ENCODE measurements at regions not wholly inside any gene's neighbourhood (a gene's known extent, or its start where the extent isn't known, plus 50 kb on each side); places are given as distances from the start of the nearest gene placed in this dataset.

DNA sequence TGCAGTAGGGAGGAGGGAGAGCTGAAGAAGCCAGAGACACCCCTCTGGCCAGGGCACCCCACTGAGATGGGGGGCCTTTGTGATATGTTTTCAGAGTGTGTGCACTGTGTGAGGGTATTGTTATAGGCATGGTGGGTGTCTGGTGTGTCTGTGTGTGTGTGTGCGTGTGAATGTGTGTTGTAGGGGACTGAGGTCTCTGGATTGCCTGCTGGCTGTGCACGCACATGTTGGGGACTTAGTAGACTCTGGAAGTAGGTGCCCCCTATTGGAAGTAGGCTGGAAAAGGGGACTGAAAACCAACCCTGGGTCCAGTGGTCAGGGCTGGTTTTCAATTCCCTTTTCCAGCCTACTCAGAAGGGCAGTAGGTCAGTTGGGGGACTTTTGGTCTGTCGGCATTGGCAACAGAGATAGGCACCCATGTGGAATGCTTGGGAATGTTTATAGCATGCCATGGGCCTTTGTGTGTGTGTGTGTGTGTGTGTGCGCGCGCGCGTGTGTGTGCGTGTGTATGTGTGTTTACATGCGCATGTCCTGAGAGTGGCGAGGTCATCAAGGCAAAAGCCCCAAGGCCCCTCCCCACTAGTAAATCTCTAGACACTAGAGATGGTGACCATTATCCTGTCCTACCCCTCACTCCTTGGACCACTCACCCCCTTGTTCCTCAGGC is 78.8 kb downstream of the HIF1AN start:
- no peak for TF ChIP-seq CTCF (IDR thresholded peaks at IDR 0.05)
- no peak for TF ChIP-seq POLR2A (IDR thresholded peaks at IDR 0.05)
- no peak for TF ChIP-seq EP300 (IDR thresholded peaks at IDR 0.05)
